Endodermal cell (in vitro differentiated cells): ENCODE measurements at regions not wholly inside any gene's neighbourhood (a gene's known extent, or its start where the extent isn't known, plus 50 kb on each side); places are given as distances from the start of the nearest gene placed in this dataset.

Experiments
- DNase-seq: peaks from one replicate; pipeline ENCODE4 v3.0.0-alpha.2; 2017
- H3K27ac ChIP-seq: 2 replicates; pipeline ENCODE4 v1.5.1; 2013; ENCODE audit warnings: mild to moderate bottlenecking, low read depth, low read length, moderate library complexity
- H3K27me3 ChIP-seq: 2 replicates; pipeline ENCODE4 v1.6.1; 2013; ENCODE audit warnings: mild to moderate bottlenecking, low read length, moderate library complexity; ENCODE audit not compliant: insufficient read depth, control insufficient read depth, poor library complexity, severe bottlenecking
- H3K36me3 ChIP-seq: 2 replicates; pipeline ENCODE4 v1.7.0; 2013; ENCODE audit warnings: mild to moderate bottlenecking, low read length, moderate library complexity; ENCODE audit not compliant: control insufficient read depth, insufficient read depth
- H3K4me1 ChIP-seq: one replicate; pipeline ENCODE4 v1.7.0; 2013; ENCODE audit warnings: low read length; ENCODE audit not compliant: control insufficient read depth, insufficient read depth
- H3K4me3 ChIP-seq: 2 replicates; pipeline ENCODE4 v1.5.1; 2013; ENCODE audit warnings: mild to moderate bottlenecking, low read length, moderate library complexity
- H3K9ac ChIP-seq: 2 replicates; pipeline ENCODE4 v1.6.1; 2013; ENCODE audit warnings: mild to moderate bottlenecking, low read length, moderate library complexity; ENCODE audit not compliant: poor library complexity, severe bottlenecking; ENCODE audit errors: extremely low read depth
- H3K9me3 ChIP-seq: 2 replicates; pipeline ENCODE4 v1.6.1; 2013; ENCODE audit warnings: mild to moderate bottlenecking, low read length, moderate library complexity; ENCODE audit not compliant: control insufficient read depth
- H3K27ac Mint-ChIP-seq: 2 replicates; pipeline ENCODE4 v1.8.0; 2020; ENCODE audit warnings: mixed read lengths
- H3K27me3 Mint-ChIP-seq: 2 replicates; pipeline ENCODE4 v1.8.0; 2021; ENCODE audit warnings: mild to moderate bottlenecking, mixed read lengths; ENCODE audit not compliant: insufficient read depth
- H3K36me3 Mint-ChIP-seq: 2 replicates; pipeline ENCODE4 v1.8.0; 2020; ENCODE audit warnings: low read depth, mixed read lengths
- H3K4me1 Mint-ChIP-seq: 2 replicates; pipeline ENCODE4 v1.8.0; 2020; ENCODE audit warnings: mixed read lengths
- H3K4me3 Mint-ChIP-seq: 2 replicates; pipeline ENCODE4 v1.8.0; 2020; ENCODE audit warnings: mild to moderate bottlenecking, moderate library complexity, mixed read lengths
- H3K9me3 Mint-ChIP-seq: 2 replicates; pipeline ENCODE4 v1.8.0; 2020; ENCODE audit warnings: mild to moderate bottlenecking, mixed read lengths
- CTCF ChIP-seq: fragments of 200-600 bp; sonication (generic); conservative IDR thresholded peaks from 2 replicates; pipeline ENCODE4 v1.5.0; 2021; ENCODE audit warnings: antibody characterized with exemption, mild to moderate bottlenecking
- WGBS, 2 experiments: methylation state at CpG; one replicate each; pipeline versions ENCODE4 v1.1.5 to v1.1.7; 2013; ENCODE audit warnings: missing lambda C conversion rate in 2 of 2, mixed read lengths in 1 of 2; ENCODE audit not compliant: insufficient coverage in 1 of 2, insufficient read length in 1 of 2; 5-methylcytosine and 5-hydroxymethylcytosine counted together

GRCh38 chr4:17283832-17284231, 228.1 kb downstream of the QDPR start:
- H3K9me3 ChIP-seq, result no peaks in the 10 kb centered on the region
- peaks cover 4% of the 10 kb centered on the region for H3K27me3 Mint-ChIP-seq
- H3K36me3 ChIP-seq, result no peaks in the 10 kb centered on the region
- H3K27ac ChIP-seq, result no peak overlapping the region
- WGBS, 2 experiments, result 93 to 100% methylated on average over 3 to 4 of the region's 4 CpGs
- H3K27me3 ChIP-seq, result no peaks in the 10 kb centered on the region
- H3K36me3 Mint-ChIP-seq, result no peaks in the 10 kb centered on the region
- no peak overlapping the region for H3K27ac Mint-ChIP-seq
- TF ChIP-seq CTCF, result no peak
- DNase-seq, result no peak
- no peak overlapping the region for H3K4me3 ChIP-seq
- no peak overlapping the region for H3K9ac ChIP-seq
- H3K4me1 Mint-ChIP-seq, result peaks cover 2% of the 10 kb centered on the region
- no peaks in the 10 kb centered on the region for H3K4me1 ChIP-seq
- no peak overlapping the region for H3K4me3 Mint-ChIP-seq
- no peaks in the 10 kb centered on the region for H3K9me3 Mint-ChIP-seq

GRCh38 chr4:17283251-17283650, 228.6 kb downstream of the QDPR start:
- H3K4me3 ChIP-seq, result no peak overlapping the region
- H3K27ac Mint-ChIP-seq, result no peak overlapping the region
- no peak overlapping the region for H3K4me3 Mint-ChIP-seq
- H3K9me3 Mint-ChIP-seq, result no peaks in the 10 kb centered on the region
- no peaks in the 10 kb centered on the region for H3K9me3 ChIP-seq
- H3K27ac ChIP-seq, result no peak overlapping the region
- no peaks in the 10 kb centered on the region for H3K27me3 ChIP-seq
- H3K27me3 Mint-ChIP-seq, result peaks cover 4% of the 10 kb centered on the region
- H3K4me1 Mint-ChIP-seq, result peaks cover 2% of the 10 kb centered on the region
- no peaks in the 10 kb centered on the region for H3K36me3 ChIP-seq
- H3K9ac ChIP-seq, result no peak overlapping the region
- H3K36me3 Mint-ChIP-seq, result no peaks in the 10 kb centered on the region
- 92 to 95% methylated on average over 7 of the region's 7 CpGs for WGBS, 2 experiments
- no peaks in the 10 kb centered on the region for H3K4me1 ChIP-seq
- no peak for TF ChIP-seq CTCF
- no peak for DNase-seq

DNA sequence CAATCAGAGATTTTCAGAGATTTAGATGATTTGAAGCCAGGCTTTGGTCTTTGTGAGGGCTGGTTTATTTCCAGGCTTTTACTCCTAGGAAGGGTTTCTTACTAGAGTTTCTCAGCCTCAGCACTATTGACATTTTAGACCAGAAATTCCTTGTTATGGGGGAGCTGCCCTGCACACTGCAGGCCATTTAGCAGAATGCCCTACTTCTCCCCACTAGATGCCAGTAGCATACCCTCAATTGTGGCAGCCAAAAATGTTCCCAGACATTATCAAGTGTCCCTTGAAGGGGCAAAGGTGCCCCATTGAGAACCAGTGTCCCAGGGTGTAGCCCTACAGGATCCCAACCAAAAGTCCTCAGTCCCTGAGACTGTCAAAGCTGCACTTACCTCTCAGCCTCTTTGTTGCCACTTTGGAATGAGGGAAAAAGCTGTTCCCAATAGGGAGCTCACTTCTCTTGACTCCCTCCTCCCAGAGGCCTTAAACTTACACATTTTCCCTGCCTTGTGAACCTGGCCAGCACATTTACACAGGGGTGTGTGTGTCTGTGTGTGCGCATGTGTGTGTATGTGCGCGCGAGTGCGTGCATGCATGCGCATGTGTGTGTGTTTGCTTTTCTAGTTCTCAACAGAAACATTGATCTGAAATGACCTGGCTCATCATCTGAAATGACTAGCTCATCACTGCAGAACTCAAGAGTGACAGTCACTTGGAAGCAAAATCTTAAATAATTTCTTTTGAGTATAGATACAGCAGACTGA, 231.4 kb downstream of the QDPR start:
- Mint-ChIP-seq H3K4me3 (no peak overlapping the region), H3K27ac (no peak overlapping the region), H3K4me1 (no peaks in the 10 kb centered on the region), H3K36me3 (no peaks in the 10 kb centered on the region), H3K27me3 (peaks cover 4% of the 10 kb centered on the region), H3K9me3 (no peaks in the 10 kb centered on the region)
- no peaks in the 10 kb centered on the region for H3K36me3 ChIP-seq
- no peaks in the 10 kb centered on the region for H3K9me3 ChIP-seq
- no peak for DNase-seq
- TF ChIP-seq CTCF, result peak; percentile 28
- no peaks in the 10 kb centered on the region for H3K27me3 ChIP-seq
- no peak overlapping the region for H3K9ac ChIP-seq
- H3K4me3 ChIP-seq, result no peak overlapping the region
- WGBS, 2 experiments, result 91 to 98% methylated on average over 5 to 6 of the region's 6 CpGs
- H3K27ac ChIP-seq, result no peak overlapping the region
- no peaks in the 10 kb centered on the region for H3K4me1 ChIP-seq
